ENCODE measurements at regions not wholly inside any gene's neighbourhood (a gene's known extent, or its start where the extent isn't known, plus 50 kb on each side); places are given as distances from the start of the nearest gene placed in this dataset.
"Not testable (repeated sequence)": the region's sequence is repeated elsewhere in the genome, so short reads cannot be mapped to it uniquely, and the experiment has no call there.

DNA sequence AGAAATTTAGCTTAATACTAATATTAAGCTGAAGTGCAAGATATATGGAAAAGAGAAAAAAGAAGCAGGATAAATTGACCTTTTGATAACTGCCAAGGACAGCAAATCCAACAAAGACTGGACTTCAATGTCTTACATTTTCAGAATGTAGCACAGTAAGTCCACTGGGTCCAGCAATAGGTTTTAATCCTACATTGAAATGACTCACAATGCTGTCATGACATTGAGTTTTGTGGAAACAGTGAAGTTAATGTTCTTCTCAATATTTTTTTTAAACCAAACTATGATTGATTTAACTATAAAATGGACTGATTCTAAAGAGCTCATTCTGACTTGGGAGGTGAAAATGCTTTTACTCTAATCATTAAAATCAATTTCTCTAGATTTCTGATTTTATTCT is 166.6 kb upstream of the ZNF717 start:
- Mint-ChIP-seq H3K36me3 (ENCODE audit: low read depth) (no peaks in the 10 kb centered on the region), H3K4me1 (ENCODE audit: low read depth) (no peaks in the 10 kb centered on the region), H3K27me3 (ENCODE audit: insufficient read depth) (no peaks in the 10 kb centered on the region; the same call in 1 of the 2 replicates), H3K27ac (no peak overlapping the region), H3K9me3 (peaks cover 16% of the 10 kb centered on the region), H3K4me3 (no peak overlapping the region)
- TF ChIP-seq, protein P1, sequence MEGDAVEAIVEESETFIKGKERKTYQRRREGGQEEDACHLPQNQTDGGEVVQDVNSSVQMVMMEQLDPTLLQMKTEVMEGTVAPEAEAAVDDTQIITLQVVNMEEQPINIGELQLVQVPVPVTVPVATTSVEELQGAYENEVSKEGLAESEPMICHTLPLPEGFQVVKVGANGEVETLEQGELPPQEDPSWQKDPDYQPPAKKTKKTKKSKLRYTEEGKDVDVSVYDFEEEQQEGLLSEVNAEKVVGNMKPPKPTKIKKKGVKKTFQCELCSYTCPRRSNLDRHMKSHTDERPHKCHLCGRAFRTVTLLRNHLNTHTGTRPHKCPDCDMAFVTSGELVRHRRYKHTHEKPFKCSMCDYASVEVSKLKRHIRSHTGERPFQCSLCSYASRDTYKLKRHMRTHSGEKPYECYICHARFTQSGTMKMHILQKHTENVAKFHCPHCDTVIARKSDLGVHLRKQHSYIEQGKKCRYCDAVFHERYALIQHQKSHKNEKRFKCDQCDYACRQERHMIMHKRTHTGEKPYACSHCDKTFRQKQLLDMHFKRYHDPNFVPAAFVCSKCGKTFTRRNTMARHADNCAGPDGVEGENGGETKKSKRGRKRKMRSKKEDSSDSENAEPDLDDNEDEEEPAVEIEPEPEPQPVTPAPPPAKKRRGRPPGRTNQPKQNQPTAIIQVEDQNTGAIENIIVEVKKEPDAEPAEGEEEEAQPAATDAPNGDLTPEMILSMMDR (IDR thresholded peaks at IDR 0.05) = no peak
- DNase-seq = no peak

DNA sequence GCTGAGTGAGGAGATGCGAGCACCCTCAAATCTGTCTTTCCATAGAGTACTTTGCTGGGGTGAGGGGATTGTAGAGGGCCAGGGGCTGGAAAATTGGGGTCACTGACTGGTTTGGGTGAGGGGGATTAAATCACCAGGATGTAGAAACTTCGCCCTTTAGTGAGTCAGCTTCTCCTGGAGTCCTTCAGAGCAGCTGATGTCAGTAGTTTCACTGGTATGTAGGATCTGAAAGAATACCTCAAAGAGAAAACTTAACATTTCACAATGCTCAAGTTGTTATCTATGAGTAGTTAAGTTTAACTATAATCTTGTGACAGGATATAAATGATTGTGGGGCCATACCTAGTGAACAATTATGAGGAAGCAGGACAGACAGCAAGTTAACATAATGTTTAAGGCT is 174.7 kb upstream of the ZNF717 start:
- H3K27me3 Mint-ChIP-seq (ENCODE audit: insufficient read depth); DNase-seq; H3K27ac Mint-ChIP-seq; H3K4me3 Mint-ChIP-seq; H3K4me1 Mint-ChIP-seq (ENCODE audit: low read depth); H3K36me3 Mint-ChIP-seq (ENCODE audit: low read depth): not testable (repeated sequence)
- peaks cover 30% of the 10 kb centered on the region for H3K9me3 Mint-ChIP-seq

DNA sequence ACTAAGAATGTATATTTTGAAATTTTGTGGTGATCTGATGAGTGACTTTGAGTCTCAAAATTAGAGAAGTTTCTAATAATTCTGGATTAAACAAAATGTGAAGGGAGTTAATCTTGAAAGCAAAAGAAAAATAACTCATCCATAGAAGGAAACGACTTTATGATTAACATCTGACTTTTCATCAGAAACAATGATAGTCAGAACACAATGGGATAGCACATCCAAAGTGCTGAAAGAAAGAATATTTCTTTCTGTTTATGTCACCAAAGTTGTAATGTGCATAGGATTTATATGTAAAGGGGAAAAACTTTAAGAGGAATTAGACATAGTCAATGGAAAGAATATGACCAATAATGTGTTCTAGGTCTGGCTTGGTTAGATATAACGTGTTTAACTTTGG is 176.7 kb upstream of the ZNF717 start:
- not testable (repeated sequence) for H3K4me3 Mint-ChIP-seq; DNase-seq; H3K4me1 Mint-ChIP-seq (ENCODE audit: low read depth); H3K27me3 Mint-ChIP-seq (ENCODE audit: insufficient read depth); H3K27ac Mint-ChIP-seq; H3K36me3 Mint-ChIP-seq (ENCODE audit: low read depth)
- peaks cover 24% of the 10 kb centered on the region for H3K9me3 Mint-ChIP-seq

DNA sequence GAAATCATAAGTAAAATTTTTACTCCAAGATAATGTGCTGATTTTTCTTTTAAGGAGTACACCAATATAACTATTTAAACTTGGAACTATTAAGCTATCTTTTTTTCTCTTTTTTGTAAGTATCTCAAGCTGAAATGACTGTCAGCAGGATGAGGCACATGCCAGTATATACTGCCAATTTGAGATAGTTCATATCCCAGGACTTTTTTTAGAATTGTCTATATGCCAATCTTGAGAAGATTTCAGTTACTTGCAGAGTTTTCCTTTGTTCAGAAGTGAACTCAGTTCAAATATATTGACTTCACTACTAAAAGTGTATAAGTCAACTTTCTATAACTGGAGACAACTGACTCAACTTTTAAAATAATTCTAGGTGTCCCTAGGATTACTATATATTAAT is 181.7 kb upstream of the ZNF717 start:
- H3K4me3 Mint-ChIP-seq = no peak overlapping the region
- H3K9me3 Mint-ChIP-seq = peaks cover 21% of the 10 kb centered on the region
- TF ChIP-seq, protein P1 (IDR thresholded peaks at IDR 0.05) = no peak
- no peaks in the 10 kb centered on the region for H3K27me3 Mint-ChIP-seq (ENCODE audit: insufficient read depth)
- no peak overlapping the region for H3K27ac Mint-ChIP-seq
- no peak for DNase-seq
- H3K36me3 Mint-ChIP-seq (ENCODE audit: low read depth) = no peaks in the 10 kb centered on the region
- H3K4me1 Mint-ChIP-seq (ENCODE audit: low read depth) = no peaks in the 10 kb centered on the region

DNA sequence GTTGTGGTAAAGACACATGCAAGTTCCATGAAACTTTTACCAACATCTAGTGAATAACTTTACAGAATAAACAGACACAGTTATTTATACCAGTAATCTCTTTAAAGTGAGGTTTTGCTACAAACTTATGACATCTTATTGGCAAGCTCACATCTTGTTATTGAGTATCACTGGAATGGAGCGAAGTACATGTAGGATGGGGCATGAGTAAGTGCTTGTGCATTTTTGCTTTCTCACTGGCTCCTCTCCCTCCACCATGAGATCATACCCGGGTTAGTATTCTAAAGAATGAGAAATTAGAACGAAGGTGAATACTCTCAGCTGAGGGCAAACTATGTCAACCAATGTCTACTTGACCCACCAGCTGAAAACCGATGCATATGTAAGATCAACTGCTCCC is 193.3 kb upstream of the ZNF717 start:
- H3K36me3 Mint-ChIP-seq (ENCODE audit: low read depth) = peaks cover 4% of the 10 kb centered on the region; the same call in 1 of the 2 replicates
- H3K27me3 Mint-ChIP-seq (ENCODE audit: insufficient read depth) = no peaks in the 10 kb centered on the region
- peaks cover 5% of the 10 kb centered on the region; the same call in 1 of the 2 replicates for H3K4me1 Mint-ChIP-seq (ENCODE audit: low read depth)
- no peak overlapping the region for H3K27ac Mint-ChIP-seq
- TF ChIP-seq, protein P1 (IDR thresholded peaks at IDR 0.05) = no peak
- no peak for DNase-seq
- H3K9me3 Mint-ChIP-seq = peaks cover 15% of the 10 kb centered on the region; the same call in 1 of the 2 replicates
- H3K4me3 Mint-ChIP-seq = no peak overlapping the region

DNA sequence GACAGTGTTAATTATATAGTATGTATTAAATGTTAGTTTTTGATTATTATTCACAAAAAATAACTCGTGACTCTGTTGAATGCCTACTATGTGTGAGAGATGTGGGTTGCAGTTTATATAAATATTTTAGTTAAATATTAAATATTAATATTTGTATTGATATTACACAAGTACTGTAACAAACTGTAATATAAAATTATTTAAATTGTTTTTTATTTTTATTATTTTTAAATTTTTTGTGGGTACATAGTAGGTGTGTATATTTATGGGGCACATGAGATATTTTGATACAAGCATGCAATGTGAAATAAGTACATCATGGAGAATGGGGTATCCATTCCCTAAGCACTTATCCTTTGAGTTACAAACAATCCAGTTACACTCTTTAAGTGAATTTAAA is 196.1 kb upstream of the ZNF717 start:
- Mint-ChIP-seq H3K27me3 (ENCODE audit: insufficient read depth) (no peaks in the 10 kb centered on the region), H3K36me3 (ENCODE audit: low read depth) (peaks cover 4% of the 10 kb centered on the region; the same call in 1 of the 2 replicates), H3K4me3 (no peak overlapping the region), H3K27ac (no peak overlapping the region), H3K9me3 (peaks cover 12% of the 10 kb centered on the region; the same call in 1 of the 2 replicates), H3K4me1 (ENCODE audit: low read depth) (peaks cover 5% of the 10 kb centered on the region; the same call in 1 of the 2 replicates)
- TF ChIP-seq, protein P1 (IDR thresholded peaks at IDR 0.05) = no peak
- DNase-seq = no peak

DNA sequence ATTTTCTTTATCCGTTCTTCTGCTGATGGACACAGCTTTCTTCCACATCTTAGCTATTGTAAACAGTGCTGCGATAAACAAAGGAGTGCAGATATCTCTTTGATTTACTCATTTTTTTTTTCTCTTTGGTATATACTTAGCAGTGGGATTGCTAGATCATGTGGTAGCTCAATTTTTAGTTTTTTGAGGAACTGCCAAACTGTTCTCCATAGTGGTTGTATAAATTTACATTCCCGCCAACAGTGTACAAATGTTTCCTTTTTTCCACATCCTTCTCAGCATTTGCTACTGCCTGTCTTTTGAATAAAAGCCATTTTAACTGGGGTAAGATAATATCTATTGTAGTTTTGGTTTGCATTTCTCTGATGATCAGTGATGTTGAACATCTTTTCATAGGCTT is 196.8 kb upstream of the ZNF717 start:
- Mint-ChIP-seq H3K4me3 (no peak overlapping the region), H3K27ac (no peak overlapping the region), H3K27me3 (ENCODE audit: insufficient read depth) (no peaks in the 10 kb centered on the region), H3K4me1 (ENCODE audit: low read depth) (peaks cover 5% of the 10 kb centered on the region; the same call in 1 of the 2 replicates), H3K36me3 (ENCODE audit: low read depth) (peaks cover 4% of the 10 kb centered on the region; the same call in 1 of the 2 replicates), H3K9me3 (peaks cover 14% of the 10 kb centered on the region; the same call in 1 of the 2 replicates)
- no peak for DNase-seq
- TF ChIP-seq, protein P1 (IDR thresholded peaks at IDR 0.05) = no peak

Measured in HFFc6 (cell line).